ENCODE measurements at regions not wholly inside any gene's neighbourhood (a gene's known extent, or its start where the extent isn't known, plus 50 kb on each side); places are given as distances from the start of the nearest gene placed in this dataset.
A peak's percentile ranks its signal among the peaks of the same experiment; 100 is the strongest.

GRCh38 chr11:119476038-119476437, 53.1 kb upstream of the THY1 start:
- ATAC-seq (ENCODE audit: low FRiP score in 2 of 2) = no peak
- no peak overlapping the region for H3K4me3 ChIP-seq
- TF ChIP-seq POLR2A (IDR thresholded peaks at IDR 0.05) = no peak
- no peak for TF ChIP-seq EP300 (IDR thresholded peaks at IDR 0.05)
- TF ChIP-seq POLR2AphosphoS5 (IDR thresholded peaks at IDR 0.05) = no peak
- TF ChIP-seq CTCF (IDR thresholded peaks at IDR 0.05) = no peak
- H3K9me3 ChIP-seq = no peaks in the 10 kb centered on the region
- 72 to 88% methylated on average over 2 of the region's 2 CpGs for WGBS, 2 donors
- H3K27me3 ChIP-seq = no peaks in the 10 kb centered on the region
- H3K27ac ChIP-seq = no peak overlapping the region
- peaks cover 0 to under 1% (median 0%) of the 10 kb centered on the region in 4 donors for H3K4me1 ChIP-seq
- H3K36me3 ChIP-seq = no peaks in the 10 kb centered on the region
- DNase-seq = no peak

DNA sequence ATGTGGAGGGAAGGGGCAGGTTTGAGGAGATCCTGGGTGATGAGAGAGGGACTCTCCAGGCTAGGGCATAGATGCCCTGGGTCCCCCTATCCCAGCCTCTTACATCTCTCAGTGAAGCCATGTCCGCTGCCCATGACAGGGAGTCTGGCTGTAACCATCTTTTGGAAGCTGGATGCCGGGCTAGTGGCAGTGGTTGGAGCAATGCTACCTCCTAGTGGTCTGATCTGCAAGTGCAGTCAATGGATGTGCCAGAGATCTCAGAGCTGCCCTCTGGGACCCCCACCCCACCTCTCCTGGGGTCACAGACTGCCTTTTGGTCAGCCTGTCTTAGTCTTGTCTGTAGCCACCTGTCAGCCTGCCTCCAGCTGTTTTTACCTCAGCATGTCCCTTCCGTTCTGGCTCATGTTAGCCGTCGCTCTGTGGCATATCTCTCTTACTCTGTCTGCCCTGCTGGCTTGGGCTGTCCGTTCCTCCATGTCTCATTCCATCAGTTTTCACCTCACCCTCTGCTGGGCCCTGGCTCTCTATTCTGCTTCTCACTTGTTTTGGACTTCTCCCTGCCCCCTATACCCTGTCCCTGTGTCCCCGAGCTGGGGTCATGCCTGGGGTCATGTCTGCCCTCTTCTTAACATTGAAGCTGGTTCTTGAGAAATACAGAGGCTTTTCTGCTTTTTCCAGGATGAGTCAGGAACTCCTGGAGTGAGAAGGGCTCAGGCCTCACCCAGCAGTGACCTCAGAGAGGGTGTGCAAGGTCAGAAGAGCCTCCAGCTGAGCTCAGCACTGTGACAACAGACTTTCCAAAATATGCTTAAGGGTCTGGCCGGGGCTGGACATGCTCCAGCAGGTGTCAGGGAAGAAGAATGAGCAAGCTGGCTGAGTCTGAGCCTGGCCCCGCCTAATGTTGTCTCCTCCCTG, 52.0 kb upstream of the THY1 start:
- Histone ChIP-seq H3K36me3 (no peaks in the 10 kb centered on the region), H3K4me3 (no peak overlapping the region), H3K27ac (no peak overlapping the region), H3K27me3 (no peaks in the 10 kb centered on the region), H3K9me3 (no peaks in the 10 kb centered on the region), H3K4me1 (no peaks in the 10 kb centered on the region)
- ATAC-seq (ENCODE audit: low FRiP score in 2 of 2) (peak; percentile 63 to 85), DNase-seq (peak in 1 of 2 donors; percentile 47)
- TF ChIP-seq EP300 (IDR thresholded peaks at IDR 0.05) (no peak), POLR2AphosphoS5 (IDR thresholded peaks at IDR 0.05) (no peak), CTCF (IDR thresholded peaks at IDR 0.05) (peak; percentile 73 to 83 (median 81)), POLR2A (IDR thresholded peaks at IDR 0.05) (no peak)
- WGBS, 2 donors = 37 to 43% methylated on average over 5 to 9 of the region's 9 CpGs

- Histone ChIP-seq H3K27ac (no peak overlapping the region), H3K36me3 (no peaks in the 10 kb centered on the region), H3K4me3 (no peak overlapping the region), H3K4me1 (no peaks in the 10 kb centered on the region), H3K9me3 (no peaks in the 10 kb centered on the region), H3K27me3 (no peaks in the 10 kb centered on the region)
- DNase-seq = peak in 1 of 2 donors; percentile 14
- WGBS, 2 donors = 91% methylated on average over 12 of the region's 12 CpGs
- ATAC-seq (ENCODE audit: low FRiP score in 2 of 2) = no peak
- TF ChIP-seq EP300 (IDR thresholded peaks at IDR 0.05) (no peak), POLR2A (IDR thresholded peaks at IDR 0.05) (no peak), CTCF (IDR thresholded peaks at IDR 0.05) (no peak), POLR2AphosphoS5 (IDR thresholded peaks at IDR 0.05) (no peak)
Observed at GRCh38 chr11:119473901-119474681, 51.1 kb upstream of the THY1 start.

DNA sequence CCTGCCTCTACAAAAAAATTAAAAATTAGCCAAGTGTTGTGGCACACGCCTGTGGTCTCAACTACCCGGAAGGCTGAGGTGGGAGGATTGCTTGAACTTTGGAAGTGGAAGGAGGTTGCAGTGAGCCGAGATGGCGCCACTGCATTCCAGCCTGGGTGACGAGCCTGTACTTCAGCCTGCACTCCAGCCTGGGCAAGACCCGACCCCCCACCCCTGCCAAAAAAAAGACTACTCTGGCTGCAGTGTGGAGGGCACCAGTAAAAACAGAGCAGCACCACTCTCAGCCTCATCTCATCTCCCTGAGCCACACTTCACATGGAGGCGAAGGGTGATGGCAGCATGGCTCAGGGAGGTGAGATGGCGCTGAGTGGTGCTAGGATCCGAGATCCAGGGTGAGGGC, 50.3 kb upstream of the THY1 start:
- WGBS, 2 donors = 75 to 76% methylated on average over 8 to 9 of the region's 9 CpGs
- DNase-seq (no peak), ATAC-seq (ENCODE audit: low FRiP score in 2 of 2) (no peak)
- Histone ChIP-seq H3K9me3 (no peaks in the 10 kb centered on the region), H3K27me3 (no peaks in the 10 kb centered on the region), H3K4me1 (no peaks in the 10 kb centered on the region), H3K4me3 (no peak overlapping the region), H3K27ac (no peak overlapping the region), H3K36me3 (no peaks in the 10 kb centered on the region)
- TF ChIP-seq EP300 (IDR thresholded peaks at IDR 0.05) = no peak
- TF ChIP-seq POLR2A (IDR thresholded peaks at IDR 0.05) = no peak
- TF ChIP-seq CTCF (IDR thresholded peaks at IDR 0.05) = no peak
- TF ChIP-seq POLR2AphosphoS5 (IDR thresholded peaks at IDR 0.05) = no peak
